IMR-90 (cell line): ENCODE measurements at regions not wholly inside any gene's neighbourhood (a gene's known extent, or its start where the extent isn't known, plus 50 kb on each side); places are given as distances from the start of the nearest gene placed in this dataset.

ENCODE experiments used
- ATAC-seq: fragments of 200-7000 bp; cut with Tn5 transposase; 2 replicates; pipeline ENCODE4 v1.9.1; 2020; ENCODE audit warnings: low read depth, mild to moderate bottlenecking, moderate library complexity
- BruUV-seq: library from RNA; stranded (reverse); fragments of 400-500 nt; replicated peaks from 2 replicates; lab custom pipeline; 2021; lab: Mats Ljungman, UMichigan
- CTCF ChIA-PET: fragments of 300-600 bp; formaldehyde crosslinking; extraction: SDS; loops from one replicate; lab custom pipeline; 2021; ENCODE audit warnings: antibody characterized with exemption; lab: Yijun Ruan, JAX
- POLR2A ChIA-PET: fragments of 300-600 bp; sonication (Branson Sonifier 250); formaldehyde crosslinking; loops from one replicate; lab custom pipeline; 2022; ENCODE audit warnings: antibody characterized with exemption; ENCODE audit not compliant: unreplicated experiment; lab: Charles Lee
- DNase-seq: peaks from one replicate; pipeline ENCODE4 v3.0.0; 2013
- H2AFZ ChIP-seq: replicated peaks from 2 replicates; pipeline ENCODE3; 2013; ENCODE audit warnings: low read length, mild to moderate bottlenecking; ENCODE audit not compliant: poor library complexity
- H2AK5ac ChIP-seq: 2 replicates; pipeline ENCODE4 v1.6.1; 2013; ENCODE audit warnings: low read depth, low read length, inconsistent platforms
- H2AK9ac ChIP-seq: replicated peaks from 2 replicates; pipeline ENCODE3; 2013; ENCODE audit warnings: mild to moderate bottlenecking, low read depth, low read length, moderate library complexity; ENCODE audit not compliant: poor library complexity
- H2BK120ac ChIP-seq: 2 replicates; pipeline ENCODE4 v1.6.1; 2013; ENCODE audit warnings: low read depth, low read length, inconsistent platforms
- H2BK15ac ChIP-seq: 3 replicates; pipeline ENCODE4 v1.6.1; 2013; ENCODE audit warnings: low read depth, low read length, inconsistent platforms
- H2BK20ac ChIP-seq: 2 replicates; pipeline ENCODE4 v1.6.1; 2013; ENCODE audit warnings: low read depth, mild to moderate bottlenecking, inconsistent platforms, low read length, moderate library complexity
- H2BK5ac ChIP-seq: 2 replicates; pipeline ENCODE4 v1.6.1; 2013; ENCODE audit warnings: mild to moderate bottlenecking, low read depth, low read length, inconsistent platforms; ENCODE audit not compliant: poor library complexity, severe bottlenecking
- H3K14ac ChIP-seq: replicated peaks from 2 replicates; pipeline ENCODE4 v1.6.1; 2013; ENCODE audit warnings: low read depth, low read length, inconsistent platforms
- H3K18ac ChIP-seq: 2 replicates; pipeline ENCODE4 v1.6.1; 2013; ENCODE audit warnings: low read depth, low read length, control low read depth
- H3K23ac ChIP-seq: 2 replicates; pipeline ENCODE4 v1.6.1; 2013; ENCODE audit warnings: low read depth, low read length, inconsistent platforms
- H3K27ac ChIP-seq: 2 replicates; pipeline ENCODE4 v1.5.1; 2013; ENCODE audit warnings: mild to moderate bottlenecking, control low read depth, low read length; ENCODE audit not compliant: insufficient read depth
- H3K27me3 ChIP-seq: 2 replicates; pipeline ENCODE4 v1.6.1; 2013; ENCODE audit warnings: low read length; ENCODE audit not compliant: control insufficient read depth, insufficient read depth
- H3K36me3 ChIP-seq: 2 replicates; pipeline ENCODE4 v1.6.1; 2013; ENCODE audit warnings: low read length, mixed read lengths; ENCODE audit not compliant: control insufficient read depth, insufficient read depth
- H3K4ac ChIP-seq: 2 replicates; pipeline ENCODE4 v1.6.1; 2013; ENCODE audit warnings: low read depth, low read length, inconsistent platforms
- H3K4me1 ChIP-seq: 2 replicates; pipeline ENCODE4 v1.6.1; 2013; ENCODE audit warnings: low read length, mixed read lengths; ENCODE audit not compliant: control insufficient read depth, insufficient read depth
- H3K4me2 ChIP-seq: 2 replicates; pipeline ENCODE4 v1.6.1; 2013; ENCODE audit warnings: low read depth, mild to moderate bottlenecking, control low read depth, low read length, moderate library complexity
- H3K4me3 ChIP-seq: 2 replicates; pipeline ENCODE4 v1.5.1; 2013; ENCODE audit warnings: low read depth, mild to moderate bottlenecking, control low read depth, low read length, moderate library complexity; ENCODE audit not compliant: insufficient read depth
- H3K56ac ChIP-seq: 2 replicates; pipeline ENCODE4 v1.6.1; 2013; ENCODE audit warnings: low read length, inconsistent platforms; ENCODE audit not compliant: insufficient read depth; ENCODE audit errors: extremely low read depth
- H3K79me1 ChIP-seq, 2 experiments: 2 replicates each; pipeline ENCODE4 v1.6.1; 2013; ENCODE audit warnings: low read length in 2 of 2, inconsistent platforms in 1 of 2, low read depth in 1 of 2
- H3K9ac ChIP-seq: 2 replicates; pipeline ENCODE4 v1.6.1; 2013; ENCODE audit warnings: low read depth, low read length, control low read depth
- H3K9me1 ChIP-seq: 2 replicates; pipeline ENCODE4 v1.6.1; 2013; ENCODE audit warnings: low read length, inconsistent platforms; ENCODE audit not compliant: insufficient read depth
- H3K9me3 ChIP-seq: 2 replicates; pipeline ENCODE4 v1.6.1; 2013; ENCODE audit warnings: low read length; ENCODE audit not compliant: control insufficient read depth, insufficient read depth
- H4K20me1 ChIP-seq: 2 replicates; pipeline ENCODE4 v1.6.1; 2013; ENCODE audit warnings: low read length, inconsistent platforms; ENCODE audit not compliant: insufficient read depth
- H4K5ac ChIP-seq: 2 replicates; pipeline ENCODE4 v1.6.1; 2013; ENCODE audit warnings: mild to moderate bottlenecking, low read depth, low read length, control low read depth
- H4K8ac ChIP-seq, 2 experiments: 2 replicates each; pipeline ENCODE4 v1.6.1; 2013; ENCODE audit warnings: low read depth in 2 of 2, low read length in 2 of 2, control low read depth in 1 of 2, inconsistent platforms in 1 of 2
- H4K91ac ChIP-seq: 2 replicates; pipeline ENCODE4 v1.6.1; 2013; ENCODE audit warnings: low read depth, low read length, inconsistent platforms; ENCODE audit not compliant: insufficient read depth
- CEBPB ChIP-seq: IDR thresholded peaks from 2 replicates; pipeline ENCODE4 v1.6.1; 2012; ENCODE audit warnings: low read depth, low read length, improper control_type of control experiment
- CHD1 ChIP-seq: IDR thresholded peaks from 2 replicates; pipeline ENCODE4 v1.6.1; 2012; ENCODE audit warnings: low read depth, low read length, improper control_type of control experiment
- ELK1 ChIP-seq: fragments of 150-350 bp; IDR thresholded peaks from 2 replicates; pipeline ENCODE4 v1.6.1; 2016; ENCODE audit warnings: low read depth, mild to moderate bottlenecking, low read length, moderate library complexity, borderline replicate concordance
- FOS ChIP-seq: fragments of 150-350 bp; IDR thresholded peaks from 2 replicates; pipeline ENCODE4 v1.6.1; 2016; ENCODE audit warnings: low read depth, low read length
- MAFK ChIP-seq: IDR thresholded peaks from 2 replicates; pipeline ENCODE4 v1.6.1; 2012; ENCODE audit warnings: low read depth, low read length, improper control_type of control experiment
- MAZ ChIP-seq: IDR thresholded peaks from 2 replicates; pipeline ENCODE4 v1.6.1; 2012; ENCODE audit warnings: low read depth, mild to moderate bottlenecking, low read length, improper control_type of control experiment, moderate library complexity, borderline replicate concordance
- NFE2L2 ChIP-seq: fragments of 150-350 bp; IDR thresholded peaks from 2 replicates; pipeline ENCODE4 v1.6.1; 2016; ENCODE audit warnings: low read depth, mild to moderate bottlenecking, low read length
- POLR2A ChIP-seq: IDR thresholded peaks from 2 replicates; pipeline ENCODE4 v1.6.1; 2012; ENCODE audit warnings: mild to moderate bottlenecking, low read depth, low read length
- RFX5 ChIP-seq: IDR thresholded peaks from 2 replicates; pipeline ENCODE4 v1.8.0; 2012; ENCODE audit warnings: low read depth, mild to moderate bottlenecking, low read length, moderate library complexity
- SMC3 ChIP-seq: fragments of 150-350 bp; IDR thresholded peaks from 2 replicates; pipeline ENCODE4 v1.6.1; 2016; ENCODE audit warnings: low read depth, mild to moderate bottlenecking, antibody characterized with exemption, low read length, moderate library complexity
- WGBS, 2 experiments: methylation state at CpG; one replicate each; pipeline versions ENCODE4 v1.1.5 to v1.1.7; 2013; ENCODE audit warnings: missing lambda C conversion rate in 2 of 2; ENCODE audit not compliant: insufficient read length in 1 of 2; ENCODE audit errors: extremely low coverage in 2 of 2; 5-methylcytosine and 5-hydroxymethylcytosine counted together
- dilution Hi-C: fragments of 300-500 bp; cut with HindIII; formaldehyde crosslinking; loops from one replicate; pipeline ENCODE4 v1.14.3; 2018; ENCODE audit warnings: low sequenced_read_pairs; ENCODE audit not compliant: unreplicated experiment
- in situ Hi-C: fragments of 300-500 bp; cut with MboI; formaldehyde crosslinking; loops from 3 replicates; pipeline ENCODE4 v1.14.3; 2019; ENCODE audit warnings: low sequenced_read_pairs, inconsistent platforms, mixed read lengths
- intact Hi-C: fragments of 100-400 bp; cut with micrococcal nuclease; formaldehyde crosslinking; loops from 2 replicates; pipeline ENCODE4 v1.10.0; 2022

- no peak overlapping the region for H2BK5ac ChIP-seq
- H4K5ac ChIP-seq, result no peak overlapping the region
- BruUV-seq, result no TSS peak
- peaks cover 3% of the 10 kb centered on the region; the same call in 1 of the 2 replicates for H3K9me3 ChIP-seq
- H3K9me1 ChIP-seq, result no peaks in the 10 kb centered on the region
- H3K4me1 ChIP-seq, result no peaks in the 10 kb centered on the region
- no peak overlapping the region for H3K18ac ChIP-seq
- no peak overlapping the region for H2AK9ac ChIP-seq
- no peak overlapping the region for H3K4me2 ChIP-seq
- no peaks in the 10 kb centered on the region for H3K27me3 ChIP-seq
- no peak overlapping the region for H2BK15ac ChIP-seq
- dilution Hi-C loops (no loop called here), intact Hi-C loops (no loop called here), in situ Hi-C loops (no loop called here)
- no peak overlapping the region for H3K56ac ChIP-seq
- WGBS, 2 experiments, result 33% methylated on average over 16 of the region's 38 CpGs; no CpG with 5 or more reads in 1 of the 2 experiments
- H4K20me1 ChIP-seq, result no peaks in the 10 kb centered on the region
- TF ChIP-seq CEBPB (no peak), FOS (no peak), MAFK (no peak), POLR2A (no peak), RFX5 (no peak), ELK1 (no peak), SMC3 (no peak), MAZ (no peak), CHD1 (no peak), NFE2L2 (no peak)
- H3K23ac ChIP-seq, result no peak overlapping the region
- H2BK120ac ChIP-seq, result no peak overlapping the region
- H3K27ac ChIP-seq, result no peak overlapping the region
- no peaks in the 10 kb centered on the region for H3K79me1 ChIP-seq
- H2BK20ac ChIP-seq, result no peak overlapping the region
- no peak overlapping the region for H3K9ac ChIP-seq
- H4K8ac ChIP-seq, result no peak overlapping the region
- no peak overlapping the region for H3K14ac ChIP-seq
- no peaks in the 10 kb centered on the region for H3K36me3 ChIP-seq
- no peak overlapping the region for H2AFZ ChIP-seq
- ATAC-seq (no peak), DNase-seq (no peak)
- ChIA-PET POLR2A (no interaction called here), CTCF (no interaction called here)
- H4K91ac ChIP-seq, result no peak overlapping the region
- no peak overlapping the region for H2AK5ac ChIP-seq
- no peak overlapping the region for H3K4ac ChIP-seq
- no peak overlapping the region for H3K4me3 ChIP-seq
These were observed 1830.0 kb upstream of the DEFB115 start for GRCh38 chr20:29427201-29428060.
